ENCODE measurements at regions not wholly inside any gene's neighbourhood (a gene's known extent, or its start where the extent isn't known, plus 50 kb on each side); places are given as distances from the start of the nearest gene placed in this dataset.

GRCh38 chr18:54433368-54433767 is 75.7 kb downstream of the C18orf54 start:
- no peak overlapping the region for H3K27ac Mint-ChIP-seq (ENCODE audit: unreplicated experiment)
- H3K27me3 Mint-ChIP-seq (ENCODE audit: low read depth), result peaks cover 52% of the 10 kb centered on the region
- no peaks in the 10 kb centered on the region for H3K4me1 Mint-ChIP-seq (ENCODE audit: low read depth)
- DNase-seq (ENCODE audit: low spot score), result no peak
- no peak overlapping the region for H3K4me3 Mint-ChIP-seq (ENCODE audit: unreplicated experiment)
- H3K9me3 Mint-ChIP-seq (ENCODE audit: low read depth), result no peaks in the 10 kb centered on the region
- TF ChIP-seq CTCF (IDR thresholded peaks at IDR 0.05), result no peak
- no peaks in the 10 kb centered on the region for H3K36me3 Mint-ChIP-seq (ENCODE audit: low read depth)

- Mint-ChIP-seq H3K4me1 (ENCODE audit: low read depth) (no peaks in the 10 kb centered on the region), H3K36me3 (ENCODE audit: low read depth) (no peaks in the 10 kb centered on the region), H3K27ac (ENCODE audit: unreplicated experiment) (no peak overlapping the region), H3K4me3 (ENCODE audit: unreplicated experiment) (no peak overlapping the region), H3K27me3 (ENCODE audit: low read depth) (peaks cover 57% of the 10 kb centered on the region), H3K9me3 (ENCODE audit: low read depth) (no peaks in the 10 kb centered on the region)
- no peak for DNase-seq (ENCODE audit: low spot score)
- no peak for TF ChIP-seq CTCF (IDR thresholded peaks at IDR 0.05)
Measured at GRCh38 chr18:54433857-54434256, 76.2 kb downstream of the C18orf54 start.

GRCh38 chr18:54434453-54434852 is 76.7 kb downstream of the C18orf54 start:
- H3K9me3 Mint-ChIP-seq (ENCODE audit: low read depth), result no peaks in the 10 kb centered on the region
- no peaks in the 10 kb centered on the region for H3K4me1 Mint-ChIP-seq (ENCODE audit: low read depth)
- H3K36me3 Mint-ChIP-seq (ENCODE audit: low read depth), result no peaks in the 10 kb centered on the region
- DNase-seq (ENCODE audit: low spot score), result no peak
- H3K27ac Mint-ChIP-seq (ENCODE audit: unreplicated experiment), result no peak overlapping the region
- H3K4me3 Mint-ChIP-seq (ENCODE audit: unreplicated experiment), result no peak overlapping the region
- no peak for TF ChIP-seq CTCF (IDR thresholded peaks at IDR 0.05)
- peaks cover 61% of the 10 kb centered on the region for H3K27me3 Mint-ChIP-seq (ENCODE audit: low read depth)

GRCh38 chr18:54436501-54436900 is 78.8 kb downstream of the C18orf54 start:
- H3K9me3 Mint-ChIP-seq (ENCODE audit: low read depth), result no peaks in the 10 kb centered on the region
- H3K27me3 Mint-ChIP-seq (ENCODE audit: low read depth), result peaks cover 58% of the 10 kb centered on the region
- no peak overlapping the region for H3K27ac Mint-ChIP-seq (ENCODE audit: unreplicated experiment)
- H3K36me3 Mint-ChIP-seq (ENCODE audit: low read depth), result no peaks in the 10 kb centered on the region
- H3K4me1 Mint-ChIP-seq (ENCODE audit: low read depth), result no peaks in the 10 kb centered on the region
- H3K4me3 Mint-ChIP-seq (ENCODE audit: unreplicated experiment), result no peak overlapping the region
- TF ChIP-seq CTCF (IDR thresholded peaks at IDR 0.05), result no peak
- no peak for DNase-seq (ENCODE audit: low spot score)

- H3K4me3 Mint-ChIP-seq (ENCODE audit: unreplicated experiment), result no peak overlapping the region
- H3K36me3 Mint-ChIP-seq (ENCODE audit: low read depth), result no peaks in the 10 kb centered on the region
- H3K27ac Mint-ChIP-seq (ENCODE audit: unreplicated experiment), result no peak overlapping the region
- DNase-seq (ENCODE audit: low spot score), result no peak
- peaks cover 54% of the 10 kb centered on the region for H3K27me3 Mint-ChIP-seq (ENCODE audit: low read depth)
- H3K9me3 Mint-ChIP-seq (ENCODE audit: low read depth), result no peaks in the 10 kb centered on the region
- H3K4me1 Mint-ChIP-seq (ENCODE audit: low read depth), result no peaks in the 10 kb centered on the region
- no peak for TF ChIP-seq CTCF (IDR thresholded peaks at IDR 0.05)
Measured at GRCh38 chr18:54440292-54440691, 82.6 kb downstream of the C18orf54 start.
